NCI-H510A (cell line): ENCODE measurements at regions not wholly inside any gene's neighbourhood (a gene's known extent, or its start where the extent isn't known, plus 50 kb on each side); places are given as distances from the start of the nearest gene placed in this dataset.
"Not testable (repeated sequence)": the region's sequence is repeated elsewhere in the genome, so short reads cannot be mapped to it uniquely, and the experiment has no call there.

ENCODE experiments used
- DNase-seq: peaks from one replicate; lab custom pipeline; 2025; lab: John Stamatoyannopoulos, UW

DNA sequence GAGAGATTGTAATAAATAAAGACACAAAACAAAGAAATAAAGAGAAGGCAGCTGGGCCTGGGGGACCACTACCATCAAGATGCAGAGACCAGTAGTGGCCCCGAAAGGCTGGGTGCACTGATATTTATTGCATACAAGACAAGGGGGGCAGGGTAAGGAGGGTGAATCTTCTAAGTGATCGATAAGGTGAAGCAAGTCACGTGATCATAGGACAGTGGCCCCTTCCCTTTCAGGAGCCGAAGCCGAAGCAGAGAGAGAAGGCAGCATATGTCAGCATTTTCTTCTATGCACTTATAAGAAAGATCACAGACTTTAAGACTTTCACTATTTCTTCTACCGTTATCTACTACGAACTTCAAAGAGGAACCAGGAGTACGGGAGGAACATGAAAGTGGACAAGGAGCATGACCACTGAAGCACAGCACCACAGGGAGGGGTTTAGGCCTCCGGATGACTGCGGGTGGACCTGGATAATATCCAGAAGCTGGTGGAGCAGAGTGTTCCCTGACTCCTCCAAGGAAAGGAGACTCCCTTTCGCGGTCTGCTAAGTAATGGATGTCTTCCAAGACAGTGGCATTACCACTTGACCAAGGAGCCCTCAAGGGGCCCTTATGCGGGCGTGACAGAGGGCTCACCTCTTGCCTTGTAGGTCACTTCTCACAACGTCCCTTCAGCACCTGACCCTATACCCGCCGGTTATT, 126.4 kb downstream of the RBM46 start:
- DNase-seq = not testable (repeated sequence)

DNA sequence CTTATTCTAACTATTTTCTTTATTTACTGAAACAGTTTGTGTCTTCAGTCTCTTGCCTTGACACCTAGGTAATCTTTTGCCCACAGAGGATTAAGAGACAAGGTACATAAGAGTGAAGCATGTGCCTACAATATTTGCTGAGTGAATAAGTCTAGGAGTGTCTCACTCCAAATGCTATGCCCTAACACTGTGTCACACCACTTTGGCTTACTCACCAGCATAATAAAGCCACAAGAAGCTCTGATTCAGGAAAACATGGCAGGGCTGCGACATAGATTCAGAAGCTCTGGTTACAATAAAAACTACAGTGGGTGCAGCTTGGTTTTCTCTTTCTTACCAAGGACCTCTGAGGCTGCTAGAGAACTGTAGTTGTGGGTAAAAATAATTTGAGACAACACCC, 127.1 kb downstream of the RBM46 start:
- DNase-seq = no peak

DNA sequence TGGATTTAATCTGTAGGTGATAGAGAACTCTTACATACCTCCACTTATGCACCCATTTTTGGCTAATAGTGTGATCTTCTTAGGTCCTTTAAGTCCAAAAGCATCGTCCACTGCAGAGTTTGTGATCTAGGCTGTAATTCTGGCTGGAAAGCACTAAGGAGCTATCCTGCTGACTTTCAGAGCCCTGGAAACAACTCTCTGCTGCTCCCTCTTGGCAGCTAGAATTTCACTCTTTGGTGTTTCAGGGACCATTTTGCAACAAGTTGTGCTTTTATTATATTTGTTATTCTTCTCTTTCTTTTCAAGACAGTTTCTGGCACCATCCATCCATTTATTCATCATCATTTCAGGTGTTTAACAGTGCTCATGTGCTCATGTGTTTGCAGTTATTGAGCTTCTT, 130.0 kb downstream of the RBM46 start:
- DNase-seq = no peak

DNA sequence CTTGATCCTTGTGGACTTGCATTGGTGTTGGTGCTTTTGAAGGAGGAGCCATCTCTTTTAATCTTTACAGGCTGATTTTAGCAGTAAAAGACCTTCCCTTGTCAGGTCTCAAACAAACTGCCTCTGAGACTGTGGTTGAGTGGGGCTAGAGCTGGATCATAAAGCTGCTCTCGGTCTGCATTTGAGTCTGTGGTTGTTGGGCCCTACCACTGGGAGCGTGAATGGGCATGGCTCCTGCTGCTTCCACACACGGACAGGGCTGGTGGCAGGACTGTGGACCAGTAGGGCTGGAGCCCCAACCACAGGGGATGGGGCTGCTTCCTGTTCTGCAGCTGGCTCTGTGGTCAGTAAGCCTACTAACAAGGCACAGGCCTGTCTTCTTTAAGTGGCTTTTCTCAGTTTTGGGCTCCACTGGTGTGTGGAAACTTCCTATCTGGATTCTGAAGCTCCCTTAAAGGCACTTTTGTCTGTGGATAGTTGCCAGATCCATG, 130.6 kb downstream of the RBM46 start:
- DNase-seq = no peak

DNA sequence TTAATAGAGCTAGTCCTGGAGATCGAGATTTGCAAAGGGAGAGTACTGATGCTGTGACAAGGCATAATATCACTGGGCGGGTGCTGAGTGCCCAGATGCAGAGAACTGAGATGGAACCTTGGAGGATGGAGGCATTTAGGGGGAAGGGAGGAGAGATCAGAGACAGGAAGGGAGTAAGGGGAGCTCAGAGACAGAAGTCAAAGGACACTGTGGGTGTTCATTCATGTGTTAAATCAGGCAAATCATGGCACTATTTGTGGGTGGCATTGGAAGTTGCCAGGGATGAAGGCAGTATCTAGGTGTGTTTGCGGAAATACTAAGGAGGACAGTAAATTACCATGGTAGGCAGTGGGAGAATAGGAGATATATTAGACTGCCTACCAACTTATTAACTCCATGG, 135.0 kb downstream of the RBM46 start:
- DNase-seq = no peak

DNA sequence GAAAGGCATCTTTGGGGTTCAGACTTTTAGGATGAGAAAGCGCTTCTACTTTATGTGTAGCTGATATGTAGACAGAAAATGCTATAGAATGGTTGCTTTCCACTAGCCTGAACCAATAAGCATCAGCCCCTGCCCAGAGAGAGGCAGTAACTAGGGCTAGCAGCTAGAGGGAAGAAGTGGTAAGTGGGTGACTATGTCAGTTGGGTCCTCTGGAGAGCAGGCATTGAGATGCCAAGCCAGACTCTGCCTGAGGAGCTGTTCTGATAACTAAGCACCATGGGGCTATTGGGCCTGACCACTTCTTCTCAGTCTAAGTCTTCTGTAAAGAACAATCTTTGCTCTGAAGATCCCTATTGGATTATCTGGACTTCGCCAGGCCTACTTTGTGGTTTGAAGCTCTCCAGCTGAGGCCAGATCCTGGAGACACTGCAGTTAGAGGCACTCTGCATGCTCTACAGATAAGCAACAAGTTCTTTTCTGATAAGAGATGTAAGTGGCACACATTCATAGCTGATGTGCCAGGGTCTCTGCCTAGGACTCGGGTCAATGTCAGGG, 146.1 kb downstream of the RBM46 start:
- DNase-seq = no peak

DNA sequence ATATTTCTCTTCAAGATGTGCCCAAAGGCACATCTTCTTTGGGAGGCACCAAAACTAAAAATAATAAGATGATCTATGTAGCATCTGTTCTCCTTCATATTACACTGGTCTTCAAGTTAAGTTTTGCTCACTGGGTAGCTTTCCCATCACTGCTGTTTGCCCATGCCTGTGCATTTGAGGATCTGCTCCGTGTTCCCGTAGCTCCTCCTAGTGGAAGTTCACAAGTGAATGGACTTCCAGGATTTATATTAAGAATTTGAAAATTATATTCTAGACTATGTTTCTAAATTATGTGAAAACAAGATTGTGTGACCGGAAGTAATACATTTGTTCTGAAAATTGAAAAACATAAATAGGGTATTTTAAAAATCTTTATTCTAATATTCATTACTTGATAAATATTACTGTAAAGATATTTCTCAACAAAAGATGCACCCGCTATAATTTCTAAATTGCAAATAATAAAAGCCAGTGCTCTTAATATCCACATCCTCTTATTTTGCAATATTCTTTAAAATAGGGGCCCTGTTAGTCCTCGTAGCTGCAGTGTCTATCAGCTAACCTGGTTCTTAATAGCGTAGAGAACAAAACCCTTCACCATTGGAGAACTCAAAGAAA, 147.7 kb downstream of the RBM46 start:
- no peak for DNase-seq

DNA sequence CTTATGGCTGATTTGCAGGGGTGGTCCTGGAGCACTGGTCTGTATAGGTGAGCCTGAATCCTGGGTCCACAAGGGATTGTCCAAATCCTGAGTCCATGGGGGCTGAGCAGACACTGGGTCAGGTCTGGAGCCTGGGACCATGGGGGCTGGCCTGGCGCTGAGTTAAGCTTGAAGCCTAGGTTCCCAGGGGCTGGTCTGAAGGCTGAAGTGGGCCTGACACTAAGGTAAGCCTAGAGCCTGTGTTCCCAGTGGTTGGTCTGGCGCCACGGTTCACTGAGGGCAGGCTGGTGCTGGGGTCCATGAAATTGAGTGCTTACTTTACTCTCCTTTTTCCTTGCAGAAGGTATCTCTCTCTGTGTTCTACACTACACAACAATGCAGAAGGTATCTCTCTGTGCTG, 155.8 kb downstream of the RBM46 start:
- DNase-seq = no peak

DNA sequence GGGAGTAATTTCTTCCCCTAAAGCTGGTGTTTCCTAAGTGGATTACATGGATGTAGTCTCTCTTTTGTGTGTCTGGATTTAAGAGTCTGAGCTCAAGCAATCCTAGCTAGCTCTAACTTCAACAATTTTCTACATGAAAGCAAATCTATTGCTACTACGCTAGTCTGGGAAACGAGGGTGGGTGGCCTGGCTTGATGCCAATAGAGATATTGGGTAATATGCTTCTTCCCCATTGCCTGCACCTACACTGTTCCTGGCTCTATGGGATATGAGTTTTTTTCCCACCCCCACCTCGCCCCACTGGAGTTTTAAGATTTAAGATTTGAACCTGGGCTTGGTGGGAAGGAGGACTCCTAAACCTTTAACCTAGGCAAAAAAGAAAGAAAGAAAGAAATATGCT, 158.8 kb downstream of the RBM46 start:
- DNase-seq = no peak

DNA sequence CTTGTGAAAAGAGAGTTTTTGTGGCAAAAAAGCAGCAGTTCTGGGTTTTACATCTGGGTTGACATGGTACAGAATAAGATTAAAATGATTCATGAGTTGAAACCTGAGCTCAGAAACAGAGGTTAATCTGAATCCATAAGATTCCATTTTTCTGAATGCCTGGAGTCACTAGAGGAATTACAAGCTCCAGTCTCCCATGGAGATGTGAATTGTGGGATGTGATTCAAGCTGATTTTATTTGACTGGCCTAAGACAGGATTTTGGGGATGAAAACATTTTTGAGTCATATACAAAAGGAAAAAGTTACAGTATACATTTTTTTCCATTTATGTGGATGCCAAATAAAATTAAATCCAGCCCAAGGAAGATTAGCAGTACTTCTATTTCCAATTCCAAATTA, 161.1 kb downstream of the RBM46 start:
- no peak for DNase-seq

DNA sequence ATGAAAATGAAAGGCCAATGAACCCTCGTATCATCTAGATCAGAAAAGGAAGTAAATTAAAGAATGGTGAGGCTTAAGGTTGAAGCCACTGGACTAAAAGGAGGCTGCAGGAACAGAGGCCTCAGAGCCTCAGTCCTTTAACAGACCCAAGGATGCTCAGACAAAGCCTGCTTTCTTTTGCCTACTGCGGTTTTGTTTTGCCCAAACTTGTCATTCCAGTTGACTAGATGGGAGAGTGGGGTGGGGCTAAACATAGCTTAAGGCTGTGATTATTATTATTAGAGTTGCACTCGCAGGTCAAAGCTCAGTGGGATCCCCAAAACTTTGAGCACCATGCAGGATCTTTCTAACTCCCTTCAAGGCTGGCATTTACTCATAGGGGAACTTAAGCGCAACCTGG, 163.9 kb downstream of the RBM46 start:
- DNase-seq = no peak

DNA sequence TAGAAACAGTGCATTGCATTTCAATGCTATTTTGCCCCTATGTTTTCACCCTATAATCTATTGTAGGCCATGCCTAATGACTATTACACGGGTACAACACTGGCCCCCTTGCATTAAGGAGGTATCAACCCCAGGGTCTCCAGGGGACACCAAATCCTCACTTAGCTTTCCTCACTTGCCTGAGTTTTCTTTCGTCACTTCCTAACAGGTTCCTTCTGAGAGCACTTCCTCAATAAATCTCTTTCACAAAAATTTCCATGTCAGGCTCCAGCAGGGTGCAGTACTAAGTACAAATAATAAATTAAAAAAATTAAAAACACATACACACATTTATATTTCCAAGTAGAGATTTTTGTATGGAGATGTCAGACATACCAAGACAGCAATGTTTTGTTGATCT, 165.0 kb downstream of the RBM46 start:
- no peak for DNase-seq

DNA sequence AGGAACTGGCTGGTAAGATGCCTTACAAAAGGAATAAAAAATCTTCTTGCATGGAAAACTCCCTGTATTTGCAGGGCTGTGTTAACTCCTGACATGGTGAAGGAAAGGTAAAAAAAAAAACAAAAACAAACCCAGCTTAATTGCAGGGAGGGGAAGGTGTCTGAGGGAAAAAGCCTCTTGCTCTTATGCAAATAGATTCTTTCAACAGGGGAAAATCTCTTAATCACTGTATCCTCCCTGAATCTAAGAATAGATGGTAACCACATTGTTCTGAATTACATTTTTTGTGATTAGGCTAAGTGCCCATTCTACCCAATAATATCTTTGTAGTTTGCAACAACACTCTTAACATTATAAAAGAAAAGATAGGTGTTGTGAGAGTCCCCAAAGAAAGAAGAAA, 172.6 kb downstream of the RBM46 start:
- DNase-seq = no peak

DNA sequence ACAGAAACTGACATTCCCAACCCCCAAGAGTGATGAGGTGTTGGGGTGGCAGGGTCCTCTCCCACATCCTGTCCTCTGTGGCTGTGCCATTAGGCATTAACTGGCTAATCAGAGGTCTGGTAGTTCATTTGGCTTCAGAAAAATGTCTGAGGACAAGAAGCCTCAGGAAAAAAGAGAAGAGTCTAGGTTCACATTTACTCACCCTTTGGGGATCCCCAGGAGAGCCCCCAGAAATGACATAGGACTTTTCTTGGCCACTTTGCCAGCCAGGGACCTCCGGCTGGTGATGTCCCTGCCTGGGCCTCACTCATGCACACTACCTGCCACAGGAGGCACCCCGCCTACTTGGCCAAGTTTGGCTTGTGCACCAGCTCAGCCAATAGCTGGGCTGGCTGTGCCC, 173.0 kb downstream of the RBM46 start:
- DNase-seq = no peak

DNA sequence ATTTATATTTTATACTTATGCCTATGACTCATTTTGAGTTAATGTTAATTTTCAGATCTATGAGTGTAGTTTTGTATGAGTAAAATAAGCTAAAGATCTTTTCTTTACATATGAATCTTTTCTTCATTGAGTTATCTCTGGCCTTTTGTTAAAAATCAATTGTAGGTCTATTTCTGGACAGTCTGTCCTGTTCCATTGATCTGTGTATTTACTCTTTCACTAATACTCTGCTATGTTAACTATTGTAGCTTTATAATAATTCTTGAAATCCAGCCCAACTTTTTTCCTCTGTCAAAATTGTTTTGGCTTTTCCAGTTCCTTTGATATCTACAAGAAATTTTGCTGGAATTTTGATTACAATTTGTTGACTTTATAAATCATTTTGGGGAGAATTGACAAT, 177.0 kb downstream of the RBM46 start:
- DNase-seq = no peak

DNA sequence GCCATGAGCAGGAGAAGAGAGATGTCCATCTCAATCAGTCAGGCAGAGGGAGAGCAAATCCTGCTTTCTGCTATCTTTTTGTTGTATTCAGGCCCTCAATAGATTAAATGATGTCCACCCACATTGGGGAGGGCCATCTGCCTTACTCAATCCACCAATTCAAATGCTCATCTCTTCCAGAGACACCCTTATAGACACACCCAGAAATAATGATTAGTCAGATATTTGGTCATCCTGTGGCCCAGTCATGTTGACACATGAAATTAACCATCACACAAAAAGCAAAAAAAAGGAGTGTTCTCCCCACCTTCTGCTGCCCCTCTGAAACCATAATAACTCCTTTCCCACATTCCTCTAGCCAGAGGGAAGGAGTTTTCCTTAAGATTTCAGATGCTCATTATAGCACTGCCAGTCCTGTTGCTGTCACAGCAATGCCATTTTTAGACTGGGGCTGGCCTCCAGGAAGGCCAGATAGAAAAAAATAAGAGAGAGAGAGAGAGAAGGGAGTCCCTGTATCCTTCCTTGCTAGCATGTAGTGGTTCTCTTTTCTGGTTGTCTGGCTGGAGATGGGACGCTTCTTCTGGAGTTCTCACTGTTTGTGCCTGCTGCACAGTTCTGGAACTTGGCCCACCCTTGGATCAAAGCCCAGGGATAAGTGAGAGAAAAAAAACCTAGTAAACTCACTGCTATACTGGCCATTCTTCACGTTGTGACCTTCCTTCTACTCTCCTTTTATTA, 177.7 kb downstream of the RBM46 start:
- no peak for DNase-seq

DNA sequence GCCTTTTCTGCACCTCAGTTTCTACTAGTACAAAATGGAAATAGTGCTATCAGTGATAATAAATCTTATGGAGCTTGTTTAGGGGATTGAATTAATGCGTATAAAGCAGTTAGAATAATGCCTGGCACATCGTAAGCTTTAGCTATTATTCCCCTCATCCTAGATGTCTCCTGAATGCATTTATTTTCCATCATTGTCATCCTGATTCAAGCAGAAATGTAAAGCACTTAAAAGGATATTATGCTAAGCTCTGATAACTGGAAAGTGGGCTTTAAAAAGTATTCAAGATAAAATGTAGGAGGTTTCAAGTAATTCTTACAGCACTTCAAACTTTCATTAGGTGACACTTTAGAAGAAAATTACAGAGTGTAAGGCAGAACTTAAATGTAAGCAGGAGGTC, 178.7 kb downstream of the RBM46 start:
- DNase-seq = no peak

DNA sequence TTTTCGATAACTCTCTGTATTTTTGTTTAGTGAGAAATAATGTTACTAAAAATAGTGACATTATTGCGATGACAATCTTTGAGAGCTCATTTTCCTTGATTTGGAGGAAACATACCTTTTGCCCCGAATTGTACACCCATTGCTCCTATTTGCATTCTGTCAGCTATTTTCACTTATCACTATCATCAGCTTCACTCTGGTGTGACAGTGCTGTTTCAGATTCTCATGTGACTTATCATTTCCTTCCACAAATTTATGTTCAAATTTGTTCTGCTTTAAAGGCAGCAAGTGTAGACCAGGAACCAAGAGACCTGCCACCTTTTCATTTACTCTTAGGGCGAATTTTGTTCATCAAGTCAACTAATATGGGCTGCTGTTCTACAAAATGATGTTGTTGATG, 179.4 kb downstream of the RBM46 start:
- DNase-seq = no peak

DNA sequence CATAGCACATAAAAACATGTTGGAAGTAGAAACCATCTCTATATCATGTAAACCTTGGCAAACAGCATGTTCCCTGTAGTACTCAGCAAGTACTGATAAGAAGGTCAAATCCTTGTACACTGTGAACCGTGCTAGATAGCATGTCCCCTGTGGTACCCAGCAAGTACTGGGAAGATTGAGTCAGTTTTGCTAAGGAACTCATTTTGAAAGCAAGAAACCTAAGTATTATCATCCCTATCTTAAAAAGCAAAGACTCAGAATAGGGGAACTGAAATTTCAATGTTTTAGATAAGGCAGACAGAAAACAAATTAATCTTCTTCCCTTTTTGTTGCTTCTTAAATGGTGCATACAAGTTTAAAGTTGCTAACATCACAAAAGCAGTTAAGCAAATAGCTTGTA, 180.2 kb downstream of the RBM46 start:
- DNase-seq = no peak

DNA sequence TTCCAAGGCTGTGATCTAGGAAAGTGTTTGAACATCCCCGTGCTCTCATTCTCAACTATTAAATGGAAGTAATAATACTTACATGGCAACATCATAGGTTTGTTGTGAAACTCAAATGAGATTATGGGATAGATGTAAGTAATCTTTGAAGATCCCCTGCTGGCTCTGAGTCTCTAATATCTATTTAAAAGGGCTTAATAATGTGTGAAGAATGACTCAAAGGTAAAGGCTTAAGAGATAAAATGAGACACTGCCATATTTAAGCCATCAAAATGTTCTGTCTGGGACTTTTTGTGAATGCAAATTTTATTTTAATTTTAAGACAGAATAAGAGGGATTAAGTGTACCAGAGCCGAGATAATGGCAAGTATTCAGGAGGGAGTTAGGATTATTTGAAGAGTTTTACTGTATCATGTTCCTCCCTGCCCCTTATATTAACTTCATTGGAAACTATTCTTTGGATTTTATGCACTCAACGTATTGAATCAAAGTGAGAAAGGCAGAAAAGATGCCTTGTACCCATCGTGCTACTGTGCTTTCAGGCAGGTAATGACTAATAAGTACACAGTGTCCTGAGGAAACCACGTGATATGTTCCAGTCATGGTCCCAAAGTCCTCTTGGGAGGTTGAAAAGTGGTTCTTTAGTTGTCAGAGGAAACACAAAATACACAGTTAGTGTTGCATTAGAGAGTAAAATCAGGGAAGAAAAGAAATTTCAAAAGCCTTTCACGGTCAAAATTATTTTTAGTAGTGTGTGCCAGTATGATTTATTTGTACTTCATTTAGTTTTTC, 192.4 kb downstream of the RBM46 start:
- no peak for DNase-seq

DNA sequence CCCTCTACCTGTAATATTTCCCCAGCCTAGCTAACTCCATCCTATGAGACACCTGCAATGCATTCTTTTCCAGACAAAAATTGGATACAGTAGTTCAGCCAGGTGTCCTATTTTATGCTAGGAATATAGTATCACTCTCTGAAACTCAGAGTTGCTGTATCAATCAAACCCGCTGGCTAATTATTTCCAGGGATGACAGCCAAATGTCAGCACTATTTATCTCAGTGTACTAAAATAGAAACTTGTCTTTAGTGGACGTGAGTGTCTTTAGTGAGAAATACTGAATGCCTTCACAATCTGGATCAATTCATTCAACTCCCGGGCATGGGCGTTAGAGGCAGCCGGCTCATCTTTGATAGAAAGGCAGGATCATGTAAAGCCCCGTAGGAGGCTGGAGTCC, 196.2 kb downstream of the RBM46 start:
- DNase-seq = no peak
